ENCODE measurements at regions not wholly inside any gene's neighbourhood (a gene's known extent, or its start where the extent isn't known, plus 50 kb on each side); places are given as distances from the start of the nearest gene placed in this dataset.

GRCh38 chr2:74078466-74078865 is 69.2 kb downstream of the BOLA3 start:
- POLR2A ChIA-PET, result no interaction called here
- no peak for TF ChIP-seq CTCF (IDR thresholded peaks at IDR 0.05; ENCODE audit: control extremely low read depth, extremely low read depth, low read depth, missing control alignments)
- CTCF ChIA-PET, result interaction anchor here (0.8 to 2.4 kb wide), 5 partner anchors 11 to 254 kb away, joined by 3 to 12 read pairs (median 3); no protein-coding TSS in a partner anchor
- no peak for DNase-seq (ENCODE audit: extremely low spot score)

- peak; percentile 80 for DNase-seq (ENCODE audit: extremely low spot score)
- no peak for TF ChIP-seq CTCF (IDR thresholded peaks at IDR 0.05; ENCODE audit: control extremely low read depth, extremely low read depth, low read depth, missing control alignments)
- CTCF ChIA-PET, result interaction anchor here (1.0 to 2.4 kb wide), 10 partner anchors 8 to 251 kb away, joined by 3 to 12 read pairs (median 3); partner anchors contain the start of gene STAMBP
- POLR2A ChIA-PET, result interaction anchor here (0.7 kb wide), 1 partner anchor 78 kb away, joined by 3 read pairs; no protein-coding TSS in a partner anchor
Measured at GRCh38 chr2:74079522-74080341, 68.0 kb downstream of the BOLA3 start.

- peak; percentile 53 for DNase-seq (ENCODE audit: extremely low spot score)
- peak; percentile 36 for TF ChIP-seq CTCF (IDR thresholded peaks at IDR 0.05; ENCODE audit: control extremely low read depth, extremely low read depth, low read depth, missing control alignments)
- CTCF ChIA-PET, result interaction anchor here (0.7 to 2.4 kb wide), 10 partner anchors 9 to 256 kb away, joined by 3 to 12 read pairs (median 3); partner anchors contain the start of gene STAMBP
- POLR2A ChIA-PET, result interaction anchor here (0.5 to 0.6 kb wide), 2 partner anchors 48 to 76 kb away, joined by 3 to 5 read pairs; no protein-coding TSS in a partner anchor
Measured at GRCh38 chr2:74080346-74080745, 67.4 kb downstream of the BOLA3 start.

- no peak for DNase-seq (ENCODE audit: extremely low spot score)
- POLR2A ChIA-PET, result interaction anchor here (0.5 to 0.6 kb wide), 2 partner anchors 49 to 75 kb away, joined by 3 to 5 read pairs; no protein-coding TSS in a partner anchor
- no peak for TF ChIP-seq CTCF (IDR thresholded peaks at IDR 0.05; ENCODE audit: control extremely low read depth, extremely low read depth, low read depth, missing control alignments)
- CTCF ChIA-PET, result interaction anchor here (0.7 to 2.4 kb wide), 9 partner anchors 10 to 257 kb away, joined by 3 to 12 read pairs (median 3); no protein-coding TSS in a partner anchor
Measured at GRCh38 chr2:74081030-74081762, 66.5 kb downstream of the BOLA3 start.

- no peak for DNase-seq (ENCODE audit: extremely low spot score)
- POLR2A ChIA-PET, result no interaction called here
- no peak for TF ChIP-seq CTCF (IDR thresholded peaks at IDR 0.05; ENCODE audit: control extremely low read depth, extremely low read depth, low read depth, missing control alignments)
- CTCF ChIA-PET, result interaction anchor here (1.2 kb wide), 1 partner anchor 70 kb away, joined by 3 read pairs; no protein-coding TSS in a partner anchor
Measured at GRCh38 chr2:74081763-74082110, 66.0 kb downstream of the BOLA3 start.

- CTCF ChIA-PET, result no interaction called here
Measured at GRCh38 chr2:74083750-74084149, 64.0 kb downstream of the BOLA3 start.

More at GRCh38 chr2:74083750-74084149, 64.0 kb downstream of the BOLA3 start:
- POLR2A ChIA-PET, result no interaction called here
- DNase-seq (ENCODE audit: extremely low spot score), result no peak
- TF ChIP-seq CTCF (IDR thresholded peaks at IDR 0.05; ENCODE audit: control extremely low read depth, extremely low read depth, low read depth, missing control alignments), result no peak

All from GM10248 (cell line).